ENCODE measurements at regions not wholly inside any gene's neighbourhood (a gene's known extent, or its start where the extent isn't known, plus 50 kb on each side); places are given as distances from the start of the nearest gene placed in this dataset.

DNA sequence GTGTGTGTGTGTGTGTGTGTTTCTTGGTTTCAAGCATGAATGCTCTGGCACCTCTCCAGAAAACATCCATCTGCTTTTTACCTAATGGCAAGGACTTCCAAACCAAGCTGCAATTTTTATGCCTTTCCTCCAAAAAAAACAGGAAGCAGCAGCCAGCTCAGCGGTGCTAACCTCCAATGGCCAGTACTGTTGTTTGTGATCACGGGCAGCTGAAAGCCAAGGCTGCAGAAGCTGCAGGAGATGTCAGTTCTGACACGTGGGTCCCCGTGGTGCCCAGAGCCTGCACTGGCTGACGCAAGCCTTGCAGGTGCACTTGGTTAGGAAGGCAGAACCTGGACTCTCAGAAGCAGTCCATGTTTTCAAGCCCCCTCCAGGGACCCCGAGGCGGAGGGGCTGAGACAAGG lies 313.6 kb upstream of the DDX53 start:
- no peaks in the 10 kb centered on the region for H3K79me2 ChIP-seq (ENCODE audit: insufficient read depth, low read length)
- no peaks in the 10 kb centered on the region for H3K9me3 ChIP-seq (ENCODE audit: insufficient read depth, low read depth, low read length)
- Mint-ChIP-seq H3K27ac (ENCODE audit: unreplicated experiment) (no peak overlapping the region), H3K27me3 (ENCODE audit: low read depth, unreplicated experiment) (no peaks in the 10 kb centered on the region), H3K4me3 (ENCODE audit: unreplicated experiment) (no peak overlapping the region), H3K9me3 (ENCODE audit: unreplicated experiment) (no peaks in the 10 kb centered on the region), H3K4me1 (ENCODE audit: low read depth, unreplicated experiment) (peaks cover 17% of the 10 kb centered on the region), H3K36me3 (ENCODE audit: low read depth, unreplicated experiment) (no peaks in the 10 kb centered on the region)
- H3K9ac ChIP-seq (ENCODE audit: low read length): no peak overlapping the region
- H2AFZ ChIP-seq (ENCODE audit: low read depth, low read length): no peak overlapping the region
- H3K4me1 ChIP-seq (ENCODE audit: insufficient read depth, low read length): peaks cover 8% of the 10 kb centered on the region
- no peaks in the 10 kb centered on the region for H3K36me3 ChIP-seq (ENCODE audit: insufficient read depth, low read length)
- peak overlapping the region; percentile 58 for H3K4me2 ChIP-seq (ENCODE audit: low read length)
- H4K20me1 ChIP-seq (ENCODE audit: insufficient read depth, low read length): no peaks in the 10 kb centered on the region
- no peak overlapping the region for H3K4me3 ChIP-seq (ENCODE audit: insufficient read depth, low read depth, low read length)
- no peaks in the 10 kb centered on the region for H3K27me3 ChIP-seq (ENCODE audit: insufficient read depth, low read length)
- DNase-seq (ENCODE audit: low read depth) (peak; percentile 89), FAIRE-seq (no peak)
- H3K27ac ChIP-seq (ENCODE audit: low read depth, low read length): no peak overlapping the region
- TF ChIP-seq, protein P1, sequence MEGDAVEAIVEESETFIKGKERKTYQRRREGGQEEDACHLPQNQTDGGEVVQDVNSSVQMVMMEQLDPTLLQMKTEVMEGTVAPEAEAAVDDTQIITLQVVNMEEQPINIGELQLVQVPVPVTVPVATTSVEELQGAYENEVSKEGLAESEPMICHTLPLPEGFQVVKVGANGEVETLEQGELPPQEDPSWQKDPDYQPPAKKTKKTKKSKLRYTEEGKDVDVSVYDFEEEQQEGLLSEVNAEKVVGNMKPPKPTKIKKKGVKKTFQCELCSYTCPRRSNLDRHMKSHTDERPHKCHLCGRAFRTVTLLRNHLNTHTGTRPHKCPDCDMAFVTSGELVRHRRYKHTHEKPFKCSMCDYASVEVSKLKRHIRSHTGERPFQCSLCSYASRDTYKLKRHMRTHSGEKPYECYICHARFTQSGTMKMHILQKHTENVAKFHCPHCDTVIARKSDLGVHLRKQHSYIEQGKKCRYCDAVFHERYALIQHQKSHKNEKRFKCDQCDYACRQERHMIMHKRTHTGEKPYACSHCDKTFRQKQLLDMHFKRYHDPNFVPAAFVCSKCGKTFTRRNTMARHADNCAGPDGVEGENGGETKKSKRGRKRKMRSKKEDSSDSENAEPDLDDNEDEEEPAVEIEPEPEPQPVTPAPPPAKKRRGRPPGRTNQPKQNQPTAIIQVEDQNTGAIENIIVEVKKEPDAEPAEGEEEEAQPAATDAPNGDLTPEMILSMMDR (IDR thresholded peaks at IDR 0.05; ENCODE audit: insufficient read depth, low read depth, low read length): no peak
- no peak for TF ChIP-seq EZH2 (IDR thresholded peaks at IDR 0.05; ENCODE audit: insufficient read depth, low read length)

DNA sequence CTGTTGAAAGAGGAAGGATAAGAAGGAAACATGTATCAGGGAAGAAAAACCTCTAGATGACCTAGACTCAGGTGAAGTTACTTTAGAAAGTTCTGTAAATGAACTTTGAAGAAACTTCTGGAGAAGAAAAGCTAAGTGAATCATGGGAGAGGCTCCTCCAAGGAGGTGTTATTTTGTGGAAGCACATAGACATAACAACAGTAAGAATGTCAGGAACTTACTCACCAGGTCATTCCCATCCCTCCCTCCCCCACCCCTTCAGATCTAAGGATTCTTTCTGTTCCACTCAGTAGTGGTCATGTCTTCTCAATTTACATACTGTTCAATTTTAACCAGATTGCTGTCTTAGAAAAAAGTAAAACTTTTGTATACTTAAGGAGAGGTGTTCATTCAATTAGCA lies 310.5 kb upstream of the DDX53 start:
- H3K36me3 Mint-ChIP-seq (ENCODE audit: low read depth, unreplicated experiment): no peaks in the 10 kb centered on the region
- no peaks in the 10 kb centered on the region for H3K9me3 Mint-ChIP-seq (ENCODE audit: unreplicated experiment)
- H3K4me2 ChIP-seq (ENCODE audit: low read length): no peak overlapping the region
- H3K9me3 ChIP-seq (ENCODE audit: insufficient read depth, low read depth, low read length): no peaks in the 10 kb centered on the region
- H3K27ac Mint-ChIP-seq (ENCODE audit: unreplicated experiment): peak overlapping the region; percentile 72
- peaks cover 17% of the 10 kb centered on the region for H3K4me1 Mint-ChIP-seq (ENCODE audit: low read depth, unreplicated experiment)
- TF ChIP-seq, protein P1 (IDR thresholded peaks at IDR 0.05; ENCODE audit: insufficient read depth, low read depth, low read length): no peak
- TF ChIP-seq EZH2 (IDR thresholded peaks at IDR 0.05; ENCODE audit: insufficient read depth, low read length): no peak
- FAIRE-seq (peak; percentile 92), DNase-seq (ENCODE audit: low read depth) (peak; percentile 18)
- H3K79me2 ChIP-seq (ENCODE audit: insufficient read depth, low read length): no peaks in the 10 kb centered on the region
- peaks cover 8% of the 10 kb centered on the region for H3K4me1 ChIP-seq (ENCODE audit: insufficient read depth, low read length)
- no peaks in the 10 kb centered on the region for H3K27me3 Mint-ChIP-seq (ENCODE audit: low read depth, unreplicated experiment)
- no peak overlapping the region for H3K27ac ChIP-seq (ENCODE audit: low read depth, low read length)
- no peak overlapping the region for H3K4me3 ChIP-seq (ENCODE audit: insufficient read depth, low read depth, low read length)
- no peaks in the 10 kb centered on the region for H3K36me3 ChIP-seq (ENCODE audit: insufficient read depth, low read length)
- H3K4me3 Mint-ChIP-seq (ENCODE audit: unreplicated experiment): no peak overlapping the region
- H3K9ac ChIP-seq (ENCODE audit: low read length): no peak overlapping the region
- no peaks in the 10 kb centered on the region for H3K27me3 ChIP-seq (ENCODE audit: insufficient read depth, low read length)
- H4K20me1 ChIP-seq (ENCODE audit: insufficient read depth, low read length): no peaks in the 10 kb centered on the region
- no peak overlapping the region for H2AFZ ChIP-seq (ENCODE audit: low read depth, low read length)

DNA sequence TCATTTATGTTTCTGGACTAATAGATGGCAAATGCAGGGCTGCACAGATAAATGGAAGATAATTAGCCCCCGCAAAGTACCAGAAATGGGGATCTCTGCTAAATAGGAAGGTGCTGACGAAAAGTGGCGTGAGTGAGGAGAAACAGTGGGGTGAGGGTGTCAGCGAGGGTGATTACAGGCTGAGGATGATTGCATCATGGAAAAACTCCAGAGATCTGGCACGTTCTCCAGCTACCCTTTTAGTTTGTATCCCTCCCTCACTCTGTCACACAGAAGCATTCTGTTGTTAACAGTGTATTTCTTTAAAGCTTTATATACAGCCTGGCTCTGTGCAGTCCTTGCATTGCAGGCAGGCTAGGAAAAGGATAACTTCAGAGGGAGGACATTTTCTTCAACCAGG lies 309.6 kb upstream of the DDX53 start:
- no peaks in the 10 kb centered on the region for H3K9me3 Mint-ChIP-seq (ENCODE audit: unreplicated experiment)
- H3K27ac ChIP-seq (ENCODE audit: low read depth, low read length): no peak overlapping the region
- DNase-seq (ENCODE audit: low read depth): no peak

More for the DNA sequence above, 309.6 kb upstream of the DDX53 start:
- no peaks in the 10 kb centered on the region for H4K20me1 ChIP-seq (ENCODE audit: insufficient read depth, low read length)
- no peaks in the 10 kb centered on the region for H3K27me3 ChIP-seq (ENCODE audit: insufficient read depth, low read length)
- Mint-ChIP-seq H3K36me3 (ENCODE audit: low read depth, unreplicated experiment) (no peaks in the 10 kb centered on the region), H3K27ac (ENCODE audit: unreplicated experiment) (peak overlapping the region; percentile 72), H3K27me3 (ENCODE audit: low read depth, unreplicated experiment) (no peaks in the 10 kb centered on the region), H3K4me1 (ENCODE audit: low read depth, unreplicated experiment) (peaks cover 15% of the 10 kb centered on the region), H3K4me3 (ENCODE audit: unreplicated experiment) (no peak overlapping the region)
- H3K79me2 ChIP-seq (ENCODE audit: insufficient read depth, low read length): no peaks in the 10 kb centered on the region
- no peak overlapping the region for H2AFZ ChIP-seq (ENCODE audit: low read depth, low read length)
- no peaks in the 10 kb centered on the region for H3K36me3 ChIP-seq (ENCODE audit: insufficient read depth, low read length)
- H3K4me1 ChIP-seq (ENCODE audit: insufficient read depth, low read length): peaks cover 8% of the 10 kb centered on the region
- no peaks in the 10 kb centered on the region for H3K9me3 ChIP-seq (ENCODE audit: insufficient read depth, low read depth, low read length)
- H3K4me3 ChIP-seq (ENCODE audit: insufficient read depth, low read depth, low read length): no peak overlapping the region
- TF ChIP-seq, protein P1 (IDR thresholded peaks at IDR 0.05; ENCODE audit: insufficient read depth, low read depth, low read length): no peak
- TF ChIP-seq EZH2 (IDR thresholded peaks at IDR 0.05; ENCODE audit: insufficient read depth, low read length): no peak
- no peak overlapping the region for H3K9ac ChIP-seq (ENCODE audit: low read length)
- H3K4me2 ChIP-seq (ENCODE audit: low read length): no peak overlapping the region
- FAIRE-seq: no peak

All from astrocyte (in vitro differentiated cells and primary cell).